ENCODE measurements at regions not wholly inside any gene's neighbourhood (a gene's known extent, or its start where the extent isn't known, plus 50 kb on each side); places are given as distances from the start of the nearest gene placed in this dataset.

GRCh38 chr3:43795491-43795890, 104.8 kb downstream of the ABHD5 start:
- TF ChIP-seq, protein P1, sequence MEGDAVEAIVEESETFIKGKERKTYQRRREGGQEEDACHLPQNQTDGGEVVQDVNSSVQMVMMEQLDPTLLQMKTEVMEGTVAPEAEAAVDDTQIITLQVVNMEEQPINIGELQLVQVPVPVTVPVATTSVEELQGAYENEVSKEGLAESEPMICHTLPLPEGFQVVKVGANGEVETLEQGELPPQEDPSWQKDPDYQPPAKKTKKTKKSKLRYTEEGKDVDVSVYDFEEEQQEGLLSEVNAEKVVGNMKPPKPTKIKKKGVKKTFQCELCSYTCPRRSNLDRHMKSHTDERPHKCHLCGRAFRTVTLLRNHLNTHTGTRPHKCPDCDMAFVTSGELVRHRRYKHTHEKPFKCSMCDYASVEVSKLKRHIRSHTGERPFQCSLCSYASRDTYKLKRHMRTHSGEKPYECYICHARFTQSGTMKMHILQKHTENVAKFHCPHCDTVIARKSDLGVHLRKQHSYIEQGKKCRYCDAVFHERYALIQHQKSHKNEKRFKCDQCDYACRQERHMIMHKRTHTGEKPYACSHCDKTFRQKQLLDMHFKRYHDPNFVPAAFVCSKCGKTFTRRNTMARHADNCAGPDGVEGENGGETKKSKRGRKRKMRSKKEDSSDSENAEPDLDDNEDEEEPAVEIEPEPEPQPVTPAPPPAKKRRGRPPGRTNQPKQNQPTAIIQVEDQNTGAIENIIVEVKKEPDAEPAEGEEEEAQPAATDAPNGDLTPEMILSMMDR (IDR thresholded peaks at IDR 0.05): no peak
- TF ChIP-seq TCF7L2 (IDR thresholded peaks at IDR 0.05; ENCODE audit: low read depth, low read length): no peak
- TF ChIP-seq POLR2AphosphoS5 (IDR thresholded peaks at IDR 0.05; ENCODE audit: low read depth, low read length): no peak
- TF ChIP-seq, protein P2, sequence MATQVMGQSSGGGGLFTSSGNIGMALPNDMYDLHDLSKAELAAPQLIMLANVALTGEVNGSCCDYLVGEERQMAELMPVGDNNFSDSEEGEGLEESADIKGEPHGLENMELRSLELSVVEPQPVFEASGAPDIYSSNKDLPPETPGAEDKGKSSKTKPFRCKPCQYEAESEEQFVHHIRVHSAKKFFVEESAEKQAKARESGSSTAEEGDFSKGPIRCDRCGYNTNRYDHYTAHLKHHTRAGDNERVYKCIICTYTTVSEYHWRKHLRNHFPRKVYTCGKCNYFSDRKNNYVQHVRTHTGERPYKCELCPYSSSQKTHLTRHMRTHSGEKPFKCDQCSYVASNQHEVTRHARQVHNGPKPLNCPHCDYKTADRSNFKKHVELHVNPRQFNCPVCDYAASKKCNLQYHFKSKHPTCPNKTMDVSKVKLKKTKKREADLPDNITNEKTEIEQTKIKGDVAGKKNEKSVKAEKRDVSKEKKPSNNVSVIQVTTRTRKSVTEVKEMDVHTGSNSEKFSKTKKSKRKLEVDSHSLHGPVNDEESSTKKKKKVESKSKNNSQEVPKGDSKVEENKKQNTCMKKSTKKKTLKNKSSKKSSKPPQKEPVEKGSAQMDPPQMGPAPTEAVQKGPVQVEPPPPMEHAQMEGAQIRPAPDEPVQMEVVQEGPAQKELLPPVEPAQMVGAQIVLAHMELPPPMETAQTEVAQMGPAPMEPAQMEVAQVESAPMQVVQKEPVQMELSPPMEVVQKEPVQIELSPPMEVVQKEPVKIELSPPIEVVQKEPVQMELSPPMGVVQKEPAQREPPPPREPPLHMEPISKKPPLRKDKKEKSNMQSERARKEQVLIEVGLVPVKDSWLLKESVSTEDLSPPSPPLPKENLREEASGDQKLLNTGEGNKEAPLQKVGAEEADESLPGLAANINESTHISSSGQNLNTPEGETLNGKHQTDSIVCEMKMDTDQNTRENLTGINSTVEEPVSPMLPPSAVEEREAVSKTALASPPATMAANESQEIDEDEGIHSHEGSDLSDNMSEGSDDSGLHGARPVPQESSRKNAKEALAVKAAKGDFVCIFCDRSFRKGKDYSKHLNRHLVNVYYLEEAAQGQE (IDR thresholded peaks at IDR 0.05; ENCODE audit: insufficient read depth in 1 of 2, low read depth in 2 of 2, low read length in 1 of 2): no peak
- TF ChIP-seq SIN3A (IDR thresholded peaks at IDR 0.05; ENCODE audit: borderline replicate concordance, insufficient read depth, low read depth, low read length): no peak

Data from Panc1 (cell line).